H1 (cell line): ENCODE measurements at regions not wholly inside any gene's neighbourhood (a gene's known extent, or its start where the extent isn't known, plus 50 kb on each side); places are given as distances from the start of the nearest gene placed in this dataset.

ENCODE experiments used
- CTCF ChIP-seq, 3 experiments: IDR thresholded peaks; 1 replicate in 2 of 3; 2 replicates in 1 of 3; pipeline versions ENCODE4 v1.5.1 to v1.6.1; 2011; ENCODE audit warnings: low read length in 3 of 3, mild to moderate bottlenecking in 3 of 3, inconsistent platforms in 2 of 3, low read depth in 1 of 3, moderate library complexity in 1 of 3; ENCODE audit not compliant: insufficient read depth in 1 of 3; ENCODE audit errors: control extremely low read depth in 1 of 3
- EZH2 ChIP-seq: fragments of 200-600 bp; sonication (generic); IDR thresholded peaks from 2 replicates; pipeline ENCODE4 v1.7.1; 2012; ENCODE audit warnings: low read depth, mild to moderate bottlenecking, moderate library complexity, low read length, inconsistent platforms; ENCODE audit not compliant: severe bottlenecking

GRCh38 chr2:118726821-118727220, 120.6 kb downstream of the EN1 start:
- TF ChIP-seq CTCF (IDR thresholded peaks at IDR 0.05; ENCODE audit: control extremely low read depth in 1 of 3, insufficient read depth in 1 of 3, low read depth in 1 of 3, low read length in 3 of 3): no peak
- TF ChIP-seq EZH2: no peak
